Fibroblast of skin of back (primary cell): ENCODE measurements at regions not wholly inside any gene's neighbourhood (a gene's known extent, or its start where the extent isn't known, plus 50 kb on each side); places are given as distances from the start of the nearest gene placed in this dataset.
"Not testable (repeated sequence)": the region's sequence is repeated elsewhere in the genome, so short reads cannot be mapped to it uniquely, and the experiment has no call there.

ENCODE experiments used
- DNase-seq: peaks from one replicate; pipeline ENCODE4 v3.0.0-alpha.2; 2013

GRCh38 chr9:106058460-106058859 lies 364.1 kb downstream of the TMEM38B start:
- no peak for DNase-seq

DNA sequence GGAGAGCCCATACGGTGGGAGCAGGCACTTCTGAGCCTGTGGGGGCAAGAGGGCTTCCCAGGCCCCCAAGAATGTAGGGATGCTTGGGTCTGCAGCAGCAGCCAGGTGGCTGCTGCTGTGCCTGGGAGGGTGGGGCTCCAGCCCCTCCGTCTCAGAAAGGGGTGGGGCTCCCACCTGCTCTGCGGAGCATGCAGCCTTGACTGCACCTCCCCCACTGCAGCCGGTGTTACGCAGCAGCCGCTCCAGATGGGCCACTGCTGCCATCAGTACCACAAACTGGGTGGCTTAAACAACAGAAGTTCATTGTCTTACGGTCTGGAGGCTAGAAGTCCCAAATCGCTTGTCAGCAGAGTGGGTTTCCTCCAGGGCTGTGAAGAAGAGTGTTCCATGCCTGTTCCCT lies 365.5 kb downstream of the TMEM38B start:
- no peak for DNase-seq

DNA sequence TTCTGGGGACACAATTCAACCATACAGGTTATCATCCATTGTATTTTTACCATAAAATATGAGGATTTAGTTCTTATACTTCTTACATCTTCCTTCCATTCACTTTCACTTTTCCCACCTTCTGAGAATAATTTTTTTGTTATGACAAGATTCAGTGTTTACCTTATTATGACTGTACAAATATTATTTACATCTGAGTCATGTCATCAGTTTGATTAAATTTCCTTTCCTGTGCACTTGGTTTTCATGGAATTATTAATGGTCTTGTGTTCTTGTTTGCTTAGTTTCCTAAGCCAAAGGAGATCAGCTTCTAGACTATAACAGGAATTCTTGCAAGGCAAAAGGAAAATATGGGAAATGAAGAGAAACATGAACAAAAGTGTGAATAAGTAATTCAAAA lies 366.5 kb downstream of the TMEM38B start:
- no peak for DNase-seq

DNA sequence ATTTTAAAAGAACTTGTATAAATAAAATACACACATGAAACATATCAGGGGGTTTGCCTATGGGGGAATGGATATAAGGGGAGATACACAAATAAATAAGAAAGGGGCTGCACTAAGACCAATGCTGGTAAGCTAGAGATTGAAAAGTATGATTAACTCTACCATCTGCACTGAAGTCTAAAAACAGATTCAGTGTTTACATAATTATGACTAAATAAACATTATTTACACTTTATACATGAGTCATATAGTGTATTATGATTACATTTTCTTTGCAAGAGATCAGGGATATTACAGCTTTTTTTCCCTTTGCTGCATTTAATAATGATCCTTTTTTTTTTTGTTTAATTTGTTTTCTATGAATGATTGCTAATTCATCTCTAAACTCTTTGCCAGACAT lies 367.9 kb downstream of the TMEM38B start:
- DNase-seq, result no peak

- DNase-seq, result peak; percentile 81
Observed at GRCh38 chr9:106065136-106065535, 370.8 kb downstream of the TMEM38B start.

DNA sequence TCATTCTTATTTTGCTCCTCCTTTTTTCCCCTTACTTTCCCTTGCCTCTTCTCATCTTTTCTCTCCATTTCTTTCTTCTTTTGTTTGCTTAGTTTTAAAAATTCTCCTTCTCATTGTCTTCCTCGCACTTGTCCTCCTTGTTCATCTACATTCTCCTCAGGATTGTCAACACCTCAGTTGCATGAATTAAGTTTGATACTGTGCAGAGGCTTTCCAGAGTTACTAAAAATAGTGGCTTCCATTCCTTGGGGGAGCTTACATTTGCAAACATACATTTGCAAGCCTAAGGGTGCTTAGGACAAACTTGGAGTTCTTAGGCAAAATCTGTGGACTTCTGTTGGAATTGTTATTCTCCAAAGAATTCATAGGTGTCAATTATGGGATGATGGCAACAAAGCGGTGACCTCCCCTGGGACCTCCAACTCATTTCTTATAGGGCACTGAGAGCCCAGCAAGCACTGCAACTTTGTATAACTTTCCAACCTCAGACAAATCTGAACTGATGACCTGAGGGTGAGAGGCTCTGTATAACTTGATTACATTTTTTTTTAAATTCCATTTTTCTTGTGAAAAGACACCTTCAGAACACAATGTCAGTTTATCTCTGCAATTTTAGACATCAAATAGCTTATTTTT lies 371.4 kb downstream of the TMEM38B start:
- no peak for DNase-seq

DNA sequence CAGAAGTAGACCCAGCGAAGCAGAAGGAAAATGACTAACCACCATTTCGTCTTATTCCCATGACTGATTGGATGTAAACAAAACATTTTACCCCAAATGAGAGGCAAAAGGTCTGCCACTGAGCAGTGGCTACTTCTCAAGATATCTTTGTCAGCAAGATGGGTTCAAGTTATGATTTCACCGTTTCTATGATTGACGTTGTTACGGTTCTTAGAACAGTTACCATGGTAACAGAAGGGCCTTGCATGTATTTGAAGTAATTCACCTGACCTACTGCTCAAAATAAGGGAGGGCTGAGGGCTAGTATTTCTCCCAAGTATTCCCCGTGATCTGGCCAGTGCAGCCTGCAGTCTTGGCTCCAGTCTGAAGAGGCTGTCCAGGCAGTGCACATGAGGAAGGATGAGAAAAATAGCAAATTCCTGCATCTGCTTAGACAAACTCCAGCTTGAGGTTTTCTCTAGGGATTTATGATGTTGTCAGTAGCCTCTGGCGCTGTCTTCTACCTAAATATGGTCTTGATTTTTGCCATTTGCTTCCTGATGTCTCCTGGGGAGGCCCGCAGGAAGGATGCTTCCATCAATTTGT lies 372.7 kb downstream of the TMEM38B start:
- DNase-seq, result peak; percentile 27

DNA sequence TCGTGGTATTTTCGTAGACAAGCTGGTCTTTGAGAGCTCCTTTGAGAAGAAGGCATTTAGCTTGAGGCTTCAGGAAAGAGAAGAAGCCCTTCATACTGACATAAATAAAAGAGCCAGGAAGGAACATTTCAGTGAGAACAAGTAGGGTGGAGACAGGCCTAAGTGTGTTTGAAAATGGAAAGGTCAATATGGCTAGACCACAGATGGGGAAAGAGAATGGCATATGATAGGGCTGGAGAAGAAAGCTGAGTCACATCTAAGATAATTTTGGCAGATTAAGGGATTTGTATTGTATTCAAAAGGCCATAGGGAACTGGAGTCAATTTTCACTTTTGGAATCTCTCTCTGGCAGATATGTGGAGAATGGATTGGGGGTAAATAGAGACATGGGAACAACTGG lies 374.9 kb downstream of the TMEM38B start:
- DNase-seq, result peak; percentile 12

GRCh38 chr9:106072421-106072820 lies 378.1 kb downstream of the TMEM38B start:
- no peak for DNase-seq

DNA sequence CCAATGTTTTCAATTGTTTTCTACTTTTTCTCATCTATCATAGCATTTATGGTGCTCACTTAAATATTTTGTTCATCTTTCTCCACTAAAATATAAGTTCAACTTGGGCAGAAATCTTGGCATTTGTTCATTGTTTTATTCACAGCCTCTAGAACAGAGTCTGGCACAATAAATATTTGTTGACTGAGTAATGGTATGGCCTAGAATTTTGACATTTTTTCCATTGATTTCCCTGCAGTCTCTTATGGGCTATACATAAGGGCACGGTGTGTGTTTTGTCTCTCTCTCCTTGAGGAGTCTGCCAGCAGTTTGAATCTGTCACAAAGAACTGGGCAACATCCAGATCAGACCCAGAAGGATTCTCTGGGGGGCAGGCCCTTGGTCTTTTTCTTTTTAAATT lies 379.7 kb downstream of the TMEM38B start:
- peak; percentile 18 for DNase-seq

DNA sequence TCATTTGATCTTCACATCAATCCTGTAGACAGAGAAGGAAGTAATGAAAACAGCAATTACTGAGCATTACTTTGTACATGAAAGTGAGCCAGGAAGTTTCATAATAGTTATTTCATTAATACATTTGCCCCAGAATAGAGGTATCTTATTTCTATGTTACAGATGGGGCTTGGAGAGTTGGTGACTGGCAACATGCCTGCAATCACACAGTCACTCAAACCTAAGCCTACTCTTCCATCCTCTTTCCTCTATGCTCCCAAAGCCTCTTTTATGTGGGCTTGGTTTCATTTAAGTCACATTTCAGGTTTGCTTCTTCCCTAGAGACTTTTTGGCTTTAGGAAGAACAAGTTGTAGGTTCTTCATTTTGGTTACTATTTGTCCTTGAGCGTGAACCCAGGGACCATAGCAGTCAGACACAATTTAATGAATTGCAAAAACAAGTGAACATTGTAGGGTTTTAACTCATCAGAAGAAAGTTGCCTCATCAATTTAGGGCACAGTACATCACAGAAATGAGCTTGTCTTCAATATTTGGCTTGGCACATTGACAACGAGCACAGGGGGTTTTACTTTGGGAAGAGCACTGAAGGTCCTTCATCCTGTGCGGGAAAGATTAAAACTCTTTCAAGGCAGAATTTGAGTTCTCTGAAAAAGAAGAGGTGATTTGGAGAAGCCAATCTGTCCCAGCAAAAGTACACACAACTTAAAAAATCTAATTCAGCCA lies 381.1 kb downstream of the TMEM38B start:
- DNase-seq, result peak; percentile 67

GRCh38 chr9:106075960-106076327 lies 381.6 kb downstream of the TMEM38B start:
- peak; percentile 99 for DNase-seq

DNA sequence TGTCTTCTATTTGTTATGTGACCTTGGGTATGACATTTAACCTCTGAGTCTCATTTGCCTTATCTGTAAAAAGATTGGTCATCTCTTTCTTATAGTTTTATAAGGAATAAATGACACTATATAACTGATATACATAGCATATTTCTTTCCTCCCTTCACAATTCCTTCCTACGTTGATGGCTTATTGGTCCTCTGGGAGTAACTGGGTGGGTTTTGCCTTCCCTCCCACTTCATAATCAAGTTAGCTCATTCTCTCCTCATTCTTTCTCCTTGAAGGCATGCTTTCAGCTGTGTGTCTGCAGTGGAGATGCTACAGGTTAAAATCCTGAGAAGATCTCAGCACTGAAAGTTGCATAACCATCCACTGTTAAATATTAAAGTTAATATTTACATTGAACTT lies 382.4 kb downstream of the TMEM38B start:
- DNase-seq, result no peak

DNA sequence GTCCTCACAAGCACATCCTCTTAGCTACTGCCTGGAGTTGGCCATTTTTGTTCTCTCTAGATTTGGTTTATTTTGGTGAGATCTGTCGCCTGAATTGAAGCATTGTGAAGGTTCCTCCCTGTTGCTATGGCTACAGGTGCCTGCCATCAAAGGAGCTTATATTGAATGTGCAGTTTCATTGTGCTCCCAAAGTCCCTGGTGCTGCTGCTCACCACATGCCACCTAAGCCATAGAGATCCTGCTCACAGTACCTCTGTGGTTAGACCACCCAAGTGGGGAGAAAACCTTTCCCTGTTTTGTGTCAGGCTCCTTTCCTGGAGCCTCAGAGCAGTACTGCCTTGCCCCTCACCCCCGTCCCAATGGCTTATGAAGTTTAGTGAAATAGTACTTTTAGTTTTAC lies 383.4 kb downstream of the TMEM38B start:
- no peak for DNase-seq

- DNase-seq, result no peak
Observed at GRCh38 chr9:106082621-106083020, 388.3 kb downstream of the TMEM38B start.

- no peak for DNase-seq
Observed at GRCh38 chr9:106084702-106085101, 390.4 kb downstream of the TMEM38B start.

- no peak for DNase-seq
Observed at GRCh38 chr9:106085479-106085878, 391.1 kb downstream of the TMEM38B start.

GRCh38 chr9:106092083-106092482 lies 397.7 kb downstream of the TMEM38B start:
- DNase-seq, result no peak

DNA sequence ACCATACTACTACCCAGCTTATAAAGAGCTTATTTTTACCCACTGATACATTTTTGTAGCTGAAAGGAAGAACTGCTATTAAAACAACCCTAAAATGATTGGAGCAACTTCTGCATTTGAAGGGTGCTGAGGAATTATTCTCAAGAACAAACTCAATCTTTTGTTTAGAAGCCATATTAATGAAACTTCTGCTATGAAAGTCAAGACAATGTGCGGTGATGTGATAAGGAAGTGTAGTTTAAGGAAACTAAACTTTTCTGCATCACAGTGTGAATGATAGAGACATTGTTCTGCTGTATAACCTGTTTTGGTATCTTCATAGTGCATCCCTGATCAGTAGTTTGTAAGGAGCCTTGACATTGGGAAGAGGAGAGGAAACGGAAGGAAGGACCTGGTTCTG lies 408.5 kb downstream of the TMEM38B start:
- DNase-seq, result no peak

DNA sequence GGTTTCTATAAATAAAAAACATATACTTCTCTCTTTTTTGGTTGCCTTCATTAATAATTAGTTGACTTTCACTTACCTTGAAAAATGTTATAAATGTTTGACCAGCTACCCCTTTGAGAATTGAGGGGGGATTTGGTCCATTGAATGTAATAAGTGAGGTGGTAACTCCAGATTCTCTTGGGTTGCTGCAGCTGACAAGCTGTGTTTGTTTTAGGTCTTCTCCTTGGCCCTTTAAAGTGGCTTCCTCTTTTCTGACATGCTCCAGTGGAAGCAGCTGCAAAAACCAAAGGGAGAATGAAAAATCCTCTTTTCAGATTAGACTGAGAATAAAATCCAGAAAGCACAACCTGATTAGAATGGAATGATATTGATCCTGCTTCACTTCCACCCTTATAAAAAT lies 410.5 kb downstream of the TMEM38B start:
- DNase-seq, result no peak

DNA sequence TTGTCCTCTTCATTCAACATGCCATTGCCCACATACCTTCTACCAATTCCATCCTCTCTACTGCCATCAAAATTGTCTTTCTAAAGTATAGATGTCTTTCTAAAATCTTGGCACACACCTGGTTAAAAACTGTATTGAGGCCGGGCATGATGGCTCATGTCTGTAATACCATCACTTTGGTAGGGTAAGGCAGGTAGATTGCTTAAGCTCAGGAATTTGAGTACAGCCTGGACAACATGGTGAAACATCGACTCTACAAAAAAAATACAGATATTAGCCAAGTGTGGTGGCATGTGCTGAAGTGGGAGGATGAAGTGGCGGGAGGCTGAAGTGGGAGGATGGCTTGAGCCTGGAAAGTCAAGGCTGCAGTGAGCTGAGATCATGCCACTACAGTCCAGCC lies 412.1 kb downstream of the TMEM38B start:
- no peak for DNase-seq

DNA sequence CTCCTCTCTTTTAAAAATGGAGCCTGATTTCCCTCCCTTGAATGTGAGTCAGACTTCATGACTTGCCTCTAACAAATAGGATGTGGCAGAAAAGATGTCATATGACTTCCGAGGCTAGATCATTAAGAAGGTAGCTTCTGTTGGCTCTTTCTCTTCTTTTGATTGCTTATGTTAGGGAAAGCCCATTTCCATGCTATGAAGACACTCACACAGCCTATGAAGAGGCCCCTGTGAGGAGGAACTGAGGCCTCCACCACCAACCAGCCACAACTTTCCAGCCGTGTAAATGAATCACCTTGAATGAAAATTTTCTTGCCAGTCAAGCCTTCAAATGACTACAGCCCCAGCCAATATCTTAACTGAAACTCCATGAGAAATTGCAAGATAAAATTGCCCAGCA lies 413.4 kb downstream of the TMEM38B start:
- no peak for DNase-seq

DNA sequence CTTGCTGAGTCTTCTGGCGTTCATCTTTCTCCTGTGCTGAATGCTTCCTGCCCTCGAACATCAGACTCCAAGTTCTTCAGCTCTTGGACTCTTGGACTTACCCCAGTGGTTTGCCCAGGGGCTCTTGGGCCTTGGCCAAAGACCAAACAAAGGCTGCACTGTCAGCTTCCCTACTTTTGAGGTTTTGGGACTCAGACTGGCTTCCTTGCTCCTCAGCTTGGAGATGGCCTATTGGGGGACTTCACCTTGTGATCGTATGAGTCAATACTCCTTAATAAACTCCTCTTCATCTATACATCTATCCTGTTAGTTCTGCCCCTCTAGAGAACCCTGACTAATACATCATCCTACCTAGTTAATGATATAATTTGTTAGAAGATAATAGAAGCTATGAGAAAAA lies 415.4 kb downstream of the TMEM38B start:
- DNase-seq, result not testable (repeated sequence)

GRCh38 chr9:106110483-106110882 lies 416.1 kb downstream of the TMEM38B start:
- DNase-seq, result no peak
